H9 (cell line): ENCODE measurements at regions not wholly inside any gene's neighbourhood (a gene's known extent, or its start where the extent isn't known, plus 50 kb on each side); places are given as distances from the start of the nearest gene placed in this dataset.

Experiments
- DNase-seq: peaks from one replicate; pipeline ENCODE4 v3.0.0-alpha.2; 2017
- H2AFZ ChIP-seq: one replicate; pipeline ENCODE4 v1.6.1; 2013; ENCODE audit warnings: mild to moderate bottlenecking, low read length, control low read depth, moderate library complexity
- H2AK5ac ChIP-seq: 2 replicates; pipeline ENCODE4 v1.6.1; 2013; ENCODE audit warnings: low read length, control low read depth, mixed read lengths; ENCODE audit not compliant: insufficient read length
- H2BK120ac ChIP-seq: one replicate; pipeline ENCODE4 v1.6.1; 2013; ENCODE audit warnings: low read depth, mild to moderate bottlenecking, low read length, control low read depth, inconsistent platforms; ENCODE audit not compliant: poor library complexity, severe bottlenecking
- H2BK12ac ChIP-seq: 2 replicates; pipeline ENCODE4 v1.6.1; 2013; ENCODE audit warnings: low read length, control low read depth, mixed read lengths, low read depth; ENCODE audit not compliant: insufficient read length
- H2BK15ac ChIP-seq: 2 replicates; pipeline ENCODE4 v1.6.1; 2013; ENCODE audit warnings: low read depth, low read length, control low read depth
- H2BK20ac ChIP-seq: one replicate; pipeline ENCODE4 v1.6.1; 2013; ENCODE audit warnings: low read depth, mild to moderate bottlenecking, low read length, control low read depth, inconsistent platforms; ENCODE audit not compliant: poor library complexity, severe bottlenecking
- H2BK5ac ChIP-seq: 2 replicates; pipeline ENCODE4 v1.6.1; 2013; ENCODE audit warnings: low read length, control low read depth, mixed read lengths; ENCODE audit not compliant: insufficient read length
- H3K14ac ChIP-seq: 2 replicates; pipeline ENCODE4 v1.6.1; 2013; ENCODE audit warnings: low read length, control low read depth; ENCODE audit not compliant: insufficient read depth
- H3K18ac ChIP-seq: 2 replicates; pipeline ENCODE4 v1.6.1; 2013; ENCODE audit warnings: low read depth, mild to moderate bottlenecking, mixed read lengths, low read length, control low read depth; ENCODE audit not compliant: insufficient read length
- H3K23ac ChIP-seq: 2 replicates; pipeline ENCODE4 v1.6.1; 2013; ENCODE audit warnings: low read length, control low read depth, mixed read lengths, low read depth; ENCODE audit not compliant: insufficient read length
- H3K23me2 ChIP-seq: 2 replicates; pipeline ENCODE4 v1.6.1; 2013; ENCODE audit warnings: low read depth, mild to moderate bottlenecking, mixed read lengths, low read length, control low read depth; ENCODE audit not compliant: insufficient read length, poor library complexity, severe bottlenecking
- H3K27ac ChIP-seq: 2 replicates; pipeline ENCODE4 v1.5.1; 2013; ENCODE audit warnings: low read length, control low read depth, mixed read lengths, low read depth; ENCODE audit not compliant: insufficient read length
- H3K27me3 ChIP-seq: 2 replicates; pipeline ENCODE4 v1.6.1; 2013; ENCODE audit warnings: low read length, control low read depth, inconsistent platforms; ENCODE audit not compliant: insufficient read depth
- H3K4ac ChIP-seq: 2 replicates; pipeline ENCODE4 v1.6.1; 2013; ENCODE audit warnings: low read depth, mild to moderate bottlenecking, control low read depth, inconsistent platforms, low read length, moderate library complexity
- H3K4me1 ChIP-seq: 2 replicates; pipeline ENCODE4 v1.6.1; 2013; ENCODE audit warnings: low read length, control low read depth, inconsistent platforms; ENCODE audit not compliant: insufficient read depth
- H3K4me2 ChIP-seq: 2 replicates; pipeline ENCODE4 v1.6.1; 2013; ENCODE audit warnings: low read length, control low read depth, mixed read lengths; ENCODE audit not compliant: insufficient read length, insufficient read depth
- H3K56ac ChIP-seq: 2 replicates; pipeline ENCODE4 v1.6.1; 2013; ENCODE audit warnings: low read depth, mild to moderate bottlenecking, mixed read lengths, low read length, control low read depth; ENCODE audit not compliant: insufficient read length
- H3K79me1 ChIP-seq: 2 replicates; pipeline ENCODE4 v1.6.1; 2013; ENCODE audit warnings: low read depth, mild to moderate bottlenecking, moderate library complexity, low read length, control low read depth, inconsistent platforms; ENCODE audit not compliant: insufficient read depth, poor library complexity, severe bottlenecking
- H3K79me2 ChIP-seq: 2 replicates; pipeline ENCODE4 v1.6.1; 2013; ENCODE audit warnings: low read length, control low read depth, inconsistent platforms; ENCODE audit not compliant: insufficient read depth
- H3K9ac ChIP-seq: 2 replicates; pipeline ENCODE4 v1.6.1; 2013; ENCODE audit warnings: low read length, control low read depth, mixed read lengths; ENCODE audit not compliant: insufficient read length; ENCODE audit errors: extremely low read depth
- H3K9me3 ChIP-seq: one replicate; pipeline ENCODE4 v1.6.1; 2013; ENCODE audit warnings: low read depth, low read length, inconsistent platforms; ENCODE audit not compliant: control insufficient read depth
- H3T11ph ChIP-seq: one replicate; pipeline ENCODE4 v1.6.1; 2013; ENCODE audit warnings: mild to moderate bottlenecking, low read length, control low read depth, inconsistent platforms
- H4K20me1 ChIP-seq: one replicate; pipeline ENCODE4 v1.6.1; 2013; ENCODE audit not compliant: control insufficient read depth, insufficient read length, insufficient read depth
- H4K5ac ChIP-seq: 2 replicates; pipeline ENCODE4 v1.6.1; 2013; ENCODE audit warnings: low read depth, mild to moderate bottlenecking, mixed read lengths, low read length, control low read depth; ENCODE audit not compliant: insufficient read length
- H4K8ac ChIP-seq: replicated peaks from 2 replicates; pipeline ENCODE4 v1.6.1; 2013; ENCODE audit warnings: low read length, control low read depth, mixed read lengths, low read depth; ENCODE audit not compliant: insufficient read length
- H4K91ac ChIP-seq: 2 replicates; pipeline ENCODE4 v1.6.1; 2013; ENCODE audit warnings: low read depth, mild to moderate bottlenecking, moderate library complexity, mixed read lengths, low read length, control low read depth; ENCODE audit not compliant: insufficient read length
- H3K27ac Mint-ChIP-seq, 3 experiments: 2 replicates in 2 of 3; 3 replicates in 1 of 3; pipeline ENCODE4 v1.8.0; 2020 to 2021; ENCODE audit warnings: mixed read lengths in 3 of 3, mild to moderate bottlenecking in 1 of 3, moderate library complexity in 1 of 3
- H3K27me3 Mint-ChIP-seq: 2 replicates; pipeline ENCODE4 v1.8.0; 2021; ENCODE audit warnings: low read depth, mild to moderate bottlenecking, moderate library complexity, mixed read lengths
- H3K36me3 Mint-ChIP-seq, 3 experiments: 2 replicates in 2 of 3; 3 replicates in 1 of 3; pipeline ENCODE4 v1.8.0; 2020 to 2021; ENCODE audit warnings: low read depth in 3 of 3, mixed read lengths in 3 of 3; ENCODE audit not compliant: insufficient read depth in 1 of 3
- H3K4me1 Mint-ChIP-seq, 2 experiments: 2 replicates each; pipeline ENCODE4 v1.8.0; 2020; ENCODE audit warnings: mixed read lengths in 2 of 2
- H3K4me3 Mint-ChIP-seq, 2 experiments: 2 replicates in 1 of 2; 3 replicates in 1 of 2; pipeline ENCODE4 v1.8.0; 2020 to 2021; ENCODE audit warnings: mild to moderate bottlenecking in 2 of 2, mixed read lengths in 2 of 2, moderate library complexity in 1 of 2
- H3K9me3 Mint-ChIP-seq, 2 experiments: 2 replicates in 1 of 2; 3 replicates in 1 of 2; pipeline ENCODE4 v1.8.0; 2020; ENCODE audit warnings: mild to moderate bottlenecking in 2 of 2, mixed read lengths in 2 of 2, moderate library complexity in 1 of 2
- CTCF ChIP-seq: fragments of 200-600 bp; sonication (generic); conservative IDR thresholded peaks from 3 replicates; pipeline ENCODE4 v1.8.0; 2021; ENCODE audit warnings: antibody characterized with exemption, mild to moderate bottlenecking
- WGBS: extraction: QIAGEN DNeasy Blood & Tissue Kit; methylation state at CpG from one replicate; pipeline ENCODE4 v1.1.7; 2013; ENCODE audit warnings: missing lambda C conversion rate, low lambda C conversion rate, mixed read lengths; ENCODE audit not compliant: insufficient read length; ENCODE audit errors: extremely low coverage; 5-methylcytosine and 5-hydroxymethylcytosine counted together

- no peak for TF ChIP-seq CTCF
- no peak overlapping the region for H2BK15ac ChIP-seq
- no peak overlapping the region for H3K14ac ChIP-seq
- no peak overlapping the region for H4K91ac ChIP-seq
- H3K27me3 ChIP-seq, result no peaks in the 10 kb centered on the region
- H2BK12ac ChIP-seq, result no peak overlapping the region
- no peak overlapping the region for H2BK5ac ChIP-seq
- H3K56ac ChIP-seq, result no peak overlapping the region
- H4K20me1 ChIP-seq, result no peaks in the 10 kb centered on the region
- H3K4ac ChIP-seq, result no peak overlapping the region
- H3K27me3 Mint-ChIP-seq, result no peaks in the 10 kb centered on the region
- no peak overlapping the region for H4K8ac ChIP-seq
- H3K4me3 Mint-ChIP-seq, result no peak overlapping the region
- no peak overlapping the region for H3K18ac ChIP-seq
- H2BK20ac ChIP-seq, result no peak overlapping the region
- no peak overlapping the region for H4K5ac ChIP-seq
- DNase-seq, result no peak
- no peak overlapping the region for H2AFZ ChIP-seq
- no peaks in the 10 kb centered on the region for H3K9me3 ChIP-seq
- no CpG with 5 or more reads among the region's 5 CpGs for WGBS
- no peak overlapping the region for H3K27ac ChIP-seq
- no peak overlapping the region for H3K9ac ChIP-seq
- H3K79me1 ChIP-seq, result no peaks in the 10 kb centered on the region
- H2AK5ac ChIP-seq, result no peak overlapping the region
- no peaks in the 10 kb centered on the region for H3K4me1 ChIP-seq
- H3K9me3 Mint-ChIP-seq, result no peaks in the 10 kb centered on the region
- H2BK120ac ChIP-seq, result no peak overlapping the region
- H3K4me1 Mint-ChIP-seq, result peaks cover 3 to 6% of the 10 kb centered on the region in 2 experiments; a peak in 1 of 4 replicates
- H3T11ph ChIP-seq, result no peak overlapping the region
- no peak overlapping the region for H3K4me2 ChIP-seq
- H3K23me2 ChIP-seq, result no peaks in the 10 kb centered on the region
- no peak overlapping the region for H3K27ac Mint-ChIP-seq
- H3K36me3 Mint-ChIP-seq, result no peaks in the 10 kb centered on the region
- H3K23ac ChIP-seq, result no peak overlapping the region
- H3K79me2 ChIP-seq, result no peaks in the 10 kb centered on the region
Measured at GRCh38 chr6:142676027-142676443, 268.9 kb downstream of the HIVEP2 start.
